OCI-M1 (cell line): ENCODE measurements at regions not wholly inside any gene's neighbourhood (a gene's known extent, or its start where the extent isn't known, plus 50 kb on each side); places are given as distances from the start of the nearest gene placed in this dataset.

Experiments
- DNase-seq: peaks from one replicate; lab custom pipeline; 2025; lab: John Stamatoyannopoulos, UW

DNA sequence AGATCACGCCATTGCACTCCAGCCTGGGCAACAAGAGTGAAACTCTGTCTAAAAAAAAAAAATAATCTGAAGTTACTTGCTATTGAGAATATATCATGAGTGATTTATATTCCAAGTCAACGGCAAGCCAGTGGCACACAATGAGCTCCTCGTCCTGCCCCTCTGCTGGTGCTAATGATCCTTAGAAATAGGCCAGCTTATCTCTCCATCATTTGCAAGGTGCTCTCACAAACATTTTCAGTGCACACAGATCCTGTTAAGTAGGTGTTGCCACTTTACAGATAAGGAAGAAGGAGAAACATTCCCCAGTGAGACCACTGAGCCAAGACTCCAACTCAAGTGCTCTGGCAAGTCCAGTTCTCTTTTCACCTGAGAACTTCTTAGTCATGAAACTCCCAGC is 91.3 kb upstream of the GPR45 start:
- DNase-seq: no peak

DNA sequence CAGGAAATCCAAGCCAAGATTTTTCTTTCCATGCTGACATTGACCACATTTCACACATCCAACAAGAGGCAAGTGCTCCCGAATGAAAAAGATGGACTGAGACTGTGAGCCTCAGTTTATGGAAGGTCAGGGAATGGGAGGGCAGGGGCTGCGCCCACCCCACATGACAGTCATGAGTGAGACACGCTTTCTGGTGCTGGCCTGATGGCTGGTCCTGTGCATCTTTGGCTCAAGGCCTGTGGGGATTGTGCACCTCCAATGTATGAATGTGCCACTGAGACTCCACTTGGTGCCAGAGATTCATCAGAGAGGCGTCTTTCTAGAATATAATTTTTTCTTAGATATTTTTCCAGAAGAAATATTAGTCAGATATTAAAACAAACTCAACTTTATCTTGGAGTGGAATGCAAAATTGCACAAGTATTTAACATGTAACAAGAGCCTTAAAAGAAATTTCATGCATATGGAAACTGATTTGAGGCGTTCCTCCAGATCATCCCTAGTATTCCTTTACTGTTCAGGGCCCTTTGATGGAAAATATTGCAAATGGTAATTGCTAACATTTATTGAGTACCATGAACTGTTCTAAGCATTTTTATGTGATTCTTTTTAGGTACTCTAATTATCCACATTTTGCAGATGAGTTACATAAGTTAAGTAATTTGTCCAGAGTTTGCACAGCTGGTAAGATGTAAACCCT is 87.3 kb upstream of the GPR45 start:
- DNase-seq: no peak

DNA sequence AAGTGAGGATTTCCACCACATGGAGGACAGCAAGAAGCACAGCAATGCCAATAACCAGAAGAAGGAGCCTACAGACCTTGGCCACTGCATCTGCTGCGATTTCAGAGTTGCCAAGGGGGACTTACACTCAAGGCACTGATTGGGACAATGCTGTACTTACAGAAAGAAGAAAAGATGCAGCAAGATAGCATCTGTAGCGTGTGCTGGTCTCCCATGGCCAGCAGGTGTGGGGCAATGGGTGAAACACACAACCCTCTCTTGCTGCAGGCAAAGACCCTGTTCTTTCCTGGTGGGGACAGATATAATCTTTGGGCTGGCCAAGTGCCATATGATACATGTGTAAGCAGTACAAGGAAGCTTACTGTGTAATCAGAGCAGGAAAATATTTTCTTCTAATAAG is 85.4 kb upstream of the GPR45 start:
- no peak for DNase-seq

DNA sequence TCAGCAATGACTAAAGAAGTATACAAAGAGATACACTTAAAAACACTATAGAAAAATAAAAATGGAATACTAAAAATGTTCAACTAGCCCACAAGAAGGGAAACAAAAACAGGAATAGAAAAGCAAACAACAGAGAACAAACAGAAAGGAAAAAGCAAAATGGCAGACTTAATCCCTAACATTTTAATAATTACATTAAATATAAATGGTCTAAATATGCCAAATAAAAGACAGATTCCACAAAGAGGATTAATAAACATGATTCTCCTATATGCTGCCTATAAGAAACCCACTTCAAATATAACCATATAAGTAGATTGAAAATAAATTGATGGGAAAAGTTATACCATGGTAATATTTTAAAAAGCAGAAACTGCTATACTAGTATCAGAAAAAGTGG is 83.5 kb upstream of the GPR45 start:
- no peak for DNase-seq

DNA sequence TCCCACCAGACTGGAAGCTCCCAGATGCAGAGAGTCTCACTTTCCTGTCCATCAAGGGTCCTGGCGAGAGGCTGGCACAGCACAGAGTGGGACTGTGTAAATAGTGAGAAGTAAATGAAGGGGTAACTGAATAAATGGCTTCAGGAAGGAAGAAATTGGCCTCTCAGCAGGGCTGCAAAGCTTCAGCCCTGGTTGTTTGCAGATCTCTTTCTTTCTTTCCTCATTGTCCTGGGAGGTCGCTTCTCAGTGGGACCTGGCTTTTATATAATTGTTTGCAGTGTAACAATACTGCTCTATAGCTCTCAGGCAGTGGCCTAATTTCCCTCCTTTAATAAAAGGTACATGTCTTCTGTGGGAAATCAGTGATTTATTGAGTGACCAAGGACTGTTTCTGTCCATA is 74.9 kb upstream of the GPR45 start:
- DNase-seq: no peak

DNA sequence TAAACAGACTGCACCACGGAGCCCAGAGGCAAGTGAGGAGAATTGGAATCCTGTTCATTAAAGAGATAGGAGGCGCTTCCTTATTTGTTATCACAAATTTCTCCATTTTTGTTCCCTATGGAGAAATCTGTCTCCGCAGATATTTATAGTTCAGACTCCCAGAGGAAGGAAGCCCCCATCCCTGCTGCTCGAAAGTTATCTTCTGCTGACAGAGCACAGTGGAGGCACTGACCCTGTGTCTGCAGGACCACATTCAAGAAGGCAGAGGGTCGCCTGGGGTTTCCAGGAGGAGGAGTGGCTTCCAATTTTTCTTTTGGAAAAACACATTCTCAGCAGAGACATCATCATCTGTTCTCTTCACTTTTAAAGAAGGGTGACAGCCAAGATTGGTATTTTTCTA is 73.0 kb upstream of the GPR45 start:
- DNase-seq: no peak

DNA sequence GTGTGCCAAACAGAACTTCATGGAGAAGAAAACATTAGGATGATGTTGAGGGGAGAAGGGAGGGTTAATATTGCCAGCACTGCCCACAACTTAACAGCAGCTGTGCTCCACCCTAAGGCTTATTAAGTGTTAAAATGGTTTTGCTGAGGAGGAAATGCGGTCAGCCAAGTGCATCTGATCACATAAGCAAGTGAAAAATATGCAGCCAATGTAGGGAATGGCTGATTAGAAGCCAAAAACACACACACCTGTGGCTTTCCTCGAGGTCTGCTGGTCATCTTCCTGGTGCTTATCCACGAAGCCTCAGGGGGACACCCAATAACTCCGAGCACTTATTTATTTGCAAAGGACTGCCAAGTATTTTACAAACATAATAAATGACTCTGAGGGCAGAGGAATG is 66.3 kb upstream of the GPR45 start:
- DNase-seq: no peak

DNA sequence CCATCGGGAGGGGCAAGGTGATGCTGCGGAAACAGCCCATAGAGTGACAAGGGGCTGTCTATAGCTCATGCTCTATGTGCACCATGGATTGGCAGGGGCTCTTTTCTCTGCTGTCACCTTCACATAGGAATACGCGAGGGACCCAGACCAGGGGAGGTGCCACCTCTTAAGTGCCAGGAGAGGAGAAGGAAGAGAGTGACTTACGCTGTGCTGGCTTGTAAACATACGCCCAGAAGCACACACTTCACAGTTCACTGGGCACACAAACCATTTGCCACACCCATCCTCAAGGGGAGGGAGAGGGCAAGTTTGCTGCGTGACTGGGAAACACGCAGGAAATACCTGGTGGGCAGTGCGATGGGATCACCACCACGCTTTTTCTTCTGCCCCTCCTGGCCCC is 65.1 kb upstream of the GPR45 start:
- DNase-seq: no peak

DNA sequence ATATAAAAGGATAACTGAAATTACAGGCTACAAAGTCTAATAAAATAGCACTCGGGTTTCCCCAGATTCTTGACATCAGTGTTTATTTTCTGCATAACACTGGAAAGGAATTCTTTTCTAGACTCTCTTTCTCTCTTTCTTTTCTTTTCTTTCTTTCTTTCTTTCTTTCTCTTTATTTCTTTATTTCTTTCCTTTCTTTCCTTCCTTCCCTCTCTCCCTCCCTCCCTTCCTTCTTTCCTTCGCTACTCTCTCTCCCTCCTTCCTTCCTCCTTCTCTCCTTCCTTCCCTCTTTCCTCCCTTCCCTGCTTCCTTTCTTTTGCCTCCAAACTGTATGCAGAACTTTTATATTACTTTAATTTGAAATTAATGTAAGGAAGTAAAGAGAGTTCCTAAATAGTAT is 64.5 kb upstream of the GPR45 start:
- no peak for DNase-seq

DNA sequence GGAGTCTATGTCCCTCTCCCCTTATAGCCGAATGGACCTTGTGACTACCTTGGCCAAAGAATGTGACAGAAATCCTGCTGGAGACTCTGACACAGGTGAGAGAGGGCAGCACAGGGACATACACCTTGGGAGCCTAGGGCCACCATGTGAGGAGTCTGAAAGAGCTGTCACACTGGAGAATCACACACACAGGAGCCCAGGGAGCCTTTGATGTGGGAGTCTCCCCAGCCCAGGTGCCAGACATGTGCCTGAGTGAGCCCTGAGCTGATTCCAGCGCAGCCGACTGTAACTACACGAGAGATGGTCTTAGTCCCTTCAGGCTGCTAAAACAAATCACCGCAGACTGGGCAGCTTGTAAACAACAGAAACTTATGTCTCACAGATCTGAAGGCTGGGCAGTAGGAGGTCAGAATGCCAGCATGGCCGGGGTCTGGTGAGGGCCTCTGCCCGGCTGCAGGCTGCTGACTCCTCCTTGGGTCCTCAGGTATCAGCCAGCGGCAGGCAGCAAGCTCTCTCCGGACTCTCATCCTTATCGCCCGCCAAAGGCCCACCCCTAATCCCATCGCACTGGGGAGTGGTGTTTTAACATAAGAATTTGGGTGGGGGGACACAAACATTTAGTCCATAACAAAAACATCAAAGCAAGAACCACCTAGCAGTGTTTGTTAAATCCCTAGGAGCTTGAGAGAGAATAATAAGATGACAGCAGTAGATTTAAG is 63.8 kb upstream of the GPR45 start:
- DNase-seq: no peak

DNA sequence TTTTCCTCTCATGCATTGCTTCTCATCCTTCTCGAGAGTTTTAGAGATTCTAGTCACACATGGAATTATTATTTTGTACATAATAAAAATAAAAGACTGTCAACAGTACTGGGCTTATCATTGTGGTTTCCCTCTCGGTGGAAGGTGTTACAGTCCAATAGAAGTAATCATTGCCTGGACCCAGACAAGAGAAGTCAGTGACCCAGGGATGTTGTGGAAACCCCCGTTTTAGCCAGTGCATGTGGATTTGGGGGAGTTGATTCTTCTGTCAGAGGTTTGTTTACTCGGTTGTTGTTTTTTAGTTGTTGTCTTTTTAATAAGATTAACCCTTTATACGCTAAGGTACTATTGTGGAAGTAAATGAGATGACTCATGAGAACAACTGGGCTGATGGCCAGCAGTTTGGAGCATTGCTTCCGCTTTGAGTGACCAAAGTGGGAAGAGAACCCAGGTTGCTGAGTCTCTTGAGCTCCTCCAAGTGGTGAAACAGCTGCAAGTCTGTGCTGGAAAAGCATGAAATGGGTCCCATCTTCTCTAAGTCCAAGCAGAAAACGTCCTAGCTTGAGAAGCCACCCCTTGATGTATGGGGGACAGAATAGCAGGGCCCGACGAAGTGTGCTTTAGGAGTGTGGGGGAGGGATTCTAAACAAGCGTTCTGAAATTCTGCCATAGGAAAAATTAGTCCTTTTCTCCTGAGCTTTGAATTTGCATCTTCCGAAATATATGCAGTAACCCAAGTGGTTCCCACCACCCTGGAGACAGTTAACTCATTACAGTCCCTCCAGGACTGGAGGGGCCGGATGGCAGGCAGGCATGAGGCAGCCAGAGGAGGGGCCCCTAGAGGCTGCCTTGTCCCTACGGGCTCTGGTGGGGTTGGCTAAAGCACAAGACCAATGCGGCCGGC is 61.8 kb upstream of the GPR45 start:
- DNase-seq: peak; percentile 92

DNA sequence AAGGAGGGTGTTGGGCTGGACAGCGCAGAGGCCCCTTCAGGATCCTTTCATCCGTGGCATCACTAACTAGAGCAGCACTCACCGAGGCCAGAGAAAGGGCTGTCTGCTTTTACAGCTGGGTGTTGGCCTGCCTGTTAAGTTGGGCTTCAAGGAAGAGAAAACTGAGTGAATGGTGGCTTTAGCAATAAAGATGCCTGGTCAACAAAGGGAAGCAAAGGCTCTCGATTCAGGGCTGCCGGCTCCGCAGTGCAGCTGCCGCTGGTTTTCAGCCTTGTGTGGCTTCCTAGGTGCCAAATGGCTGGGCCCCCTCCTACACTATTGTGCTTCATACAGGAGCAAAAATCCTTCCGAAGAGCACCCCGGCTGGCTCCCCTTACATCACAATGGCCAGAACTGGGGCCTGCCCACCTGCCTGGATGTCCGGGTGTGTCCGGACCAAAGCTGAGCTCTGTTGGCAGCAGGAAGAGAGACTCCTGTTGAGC is 61.0 kb upstream of the GPR45 start:
- DNase-seq: no peak

DNA sequence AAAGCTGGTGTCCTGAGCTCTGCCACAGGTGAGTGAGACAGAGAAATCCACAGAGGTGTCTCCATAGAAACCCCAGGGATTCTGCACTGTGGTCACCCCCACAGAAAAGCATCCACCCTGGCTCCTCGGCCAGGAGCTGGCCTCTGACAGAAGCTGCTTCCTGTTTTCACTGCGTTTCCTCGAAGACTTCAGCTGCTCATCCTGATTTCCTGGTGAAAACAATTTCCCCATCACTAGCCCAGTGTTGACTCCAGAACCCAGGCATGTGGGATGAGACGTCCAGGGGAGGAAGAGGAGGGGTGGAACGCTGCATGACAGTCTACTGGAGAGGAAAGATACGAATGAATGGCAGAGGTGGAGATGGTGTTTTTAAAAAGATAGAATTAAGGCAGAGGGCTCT is 60.3 kb upstream of the GPR45 start:
- DNase-seq: no peak

DNA sequence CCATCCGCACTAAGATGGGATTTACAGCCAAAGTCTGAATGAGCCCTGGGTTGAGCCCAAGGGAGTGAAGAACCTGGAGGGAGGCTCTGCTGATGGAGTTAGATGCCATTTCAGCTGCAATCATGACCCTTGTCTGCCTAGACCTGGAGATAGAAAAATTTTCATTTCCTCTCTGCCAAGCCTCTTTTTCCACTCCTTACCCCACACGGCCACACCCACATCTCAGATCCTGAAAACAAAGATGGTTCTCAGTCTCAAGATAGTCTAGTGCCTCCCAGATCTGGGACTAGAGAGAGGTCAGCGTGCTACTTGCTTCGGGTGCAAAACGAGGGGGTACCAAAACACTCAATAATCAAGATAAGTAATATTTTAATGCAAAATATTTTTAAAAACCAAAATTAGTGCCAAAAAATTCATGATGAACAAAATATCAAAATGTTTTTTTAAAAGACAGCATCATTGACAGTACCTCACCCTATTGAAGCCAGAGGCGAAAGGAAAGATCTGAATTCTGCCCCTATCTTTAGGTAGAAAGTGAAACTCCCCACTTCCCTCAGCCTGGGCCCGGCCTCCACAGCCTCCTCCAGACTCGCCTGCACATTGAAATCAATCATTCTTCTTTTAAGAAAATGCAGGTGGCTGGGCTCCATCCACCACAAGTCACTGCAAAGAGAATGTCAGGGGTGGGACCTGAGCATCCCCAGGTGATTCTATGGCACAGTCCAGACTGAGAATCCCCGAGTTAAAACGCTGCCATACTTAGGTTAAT is 57.8 kb upstream of the GPR45 start:
- DNase-seq: no peak

DNA sequence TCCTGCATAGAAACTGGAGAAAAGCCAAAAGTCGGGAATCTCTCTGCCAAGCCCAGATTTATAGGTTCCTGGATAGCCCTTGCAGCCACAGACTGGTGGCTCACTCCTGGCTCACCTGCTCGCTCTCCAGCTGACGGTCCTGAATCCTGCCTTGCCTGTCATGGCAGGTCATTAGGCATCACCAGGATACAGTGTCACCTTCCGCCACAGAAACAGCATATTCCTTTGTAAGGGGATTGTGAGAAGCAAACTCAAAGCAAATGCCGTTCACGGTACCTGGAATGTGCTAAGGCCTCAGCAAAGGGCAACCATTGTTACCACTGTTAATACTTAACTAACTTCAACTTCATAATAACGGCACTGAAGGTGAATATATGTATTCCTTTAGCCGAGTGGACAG is 57.1 kb upstream of the GPR45 start:
- DNase-seq: no peak

DNA sequence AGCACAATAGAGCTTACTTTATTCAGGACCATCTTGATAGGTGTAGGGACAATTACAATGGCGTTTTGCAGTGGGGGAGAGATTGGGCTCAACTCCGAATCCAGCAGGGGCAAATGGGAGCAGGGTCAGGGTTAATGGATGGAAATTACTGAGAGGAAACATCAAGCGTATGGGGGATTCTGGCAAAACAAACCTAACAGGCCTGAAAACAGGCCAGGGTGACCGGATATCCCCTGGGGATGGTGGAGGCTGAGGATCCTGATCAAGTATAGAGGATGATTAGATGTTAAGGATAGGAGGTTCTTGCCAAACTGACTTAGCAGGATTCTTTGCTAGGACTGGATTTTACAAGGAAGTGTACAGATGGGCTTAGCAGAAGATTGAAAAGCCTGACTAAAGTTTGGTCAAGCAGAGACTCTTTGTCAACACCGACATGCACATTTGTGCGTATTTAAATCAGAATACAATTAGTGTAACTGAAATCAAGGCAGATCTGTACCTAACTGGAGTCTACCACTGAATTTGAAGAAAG is 54.5 kb upstream of the GPR45 start:
- DNase-seq: no peak

DNA sequence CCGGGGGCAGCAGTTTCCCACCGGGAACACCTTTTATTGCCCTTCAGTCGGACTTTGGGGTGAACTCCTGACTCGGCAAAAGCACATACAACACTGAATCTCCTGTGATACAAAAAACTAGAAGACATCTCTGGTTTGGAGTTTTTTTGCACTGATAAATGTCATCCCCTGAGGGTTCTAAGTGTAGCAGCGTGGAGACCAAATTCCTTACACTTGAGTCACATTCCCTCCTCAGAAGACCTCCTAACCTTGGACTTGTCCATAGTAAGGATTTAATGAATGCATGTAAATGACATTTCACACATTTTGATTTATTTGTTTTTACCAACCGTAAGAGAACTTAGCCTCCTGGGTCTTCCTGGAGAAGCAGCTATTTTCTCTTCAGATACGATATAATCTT is 54.0 kb upstream of the GPR45 start:
- DNase-seq: no peak

DNA sequence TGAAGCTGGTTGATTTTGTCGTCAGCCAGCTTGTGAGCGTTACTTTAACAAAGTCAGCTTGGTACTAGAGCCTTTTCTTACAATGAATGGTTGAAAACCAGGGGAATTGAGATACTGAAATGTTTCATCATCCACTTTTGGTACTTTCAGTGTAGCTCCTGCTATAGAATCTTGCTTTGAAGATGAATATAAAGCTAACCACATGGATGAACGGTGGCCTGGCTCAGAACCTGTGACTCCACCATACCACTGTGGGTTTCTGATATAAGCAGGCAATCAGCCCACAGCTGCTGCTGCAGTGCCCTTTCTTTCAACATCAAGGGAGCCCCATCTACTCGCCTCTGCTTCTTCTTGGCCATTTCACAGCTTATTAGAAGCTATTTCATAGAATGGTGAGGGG is 53.2 kb upstream of the GPR45 start:
- peak; percentile 5 for DNase-seq
